Keratinocyte (primary cell): ENCODE measurements at regions not wholly inside any gene's neighbourhood (a gene's known extent, or its start where the extent isn't known, plus 50 kb on each side); places are given as distances from the start of the nearest gene placed in this dataset.

ENCODE experiments used
- DNase-seq: peaks from one replicate; pipeline ENCODE4 v3.0.0-alpha.2; 2011; ENCODE audit warnings: low read depth, missing footprints, low spot score
- FAIRE-seq: peaks from 2 replicates; lab custom pipeline; 2011; peaks lifted over from hg19 to GRCh38; lab: Jason Lieb, UNC
- H2AFZ ChIP-seq: 2 replicates; pipeline ENCODE4 v1.6.0; 2012; ENCODE audit warnings: low read length, control low read depth, inconsistent platforms; ENCODE audit not compliant: control insufficient read depth
- H3K27ac ChIP-seq: 2 replicates; pipeline ENCODE4 v1.5.1; 2011; ENCODE audit warnings: low read length; ENCODE audit not compliant: control insufficient read depth, insufficient read depth
- H3K27me3 ChIP-seq: 3 replicates; pipeline ENCODE4 v1.6.0; 2011; ENCODE audit warnings: low read length; ENCODE audit not compliant: control insufficient read depth, insufficient read depth; ENCODE audit errors: extremely low read depth
- H3K36me3 ChIP-seq, 2 experiments: 2 replicates in 1 of 2; 3 replicates in 1 of 2; pipeline ENCODE4 v1.5.1; 2011; ENCODE audit warnings: low read length in 2 of 2, mild to moderate bottlenecking in 1 of 2; ENCODE audit not compliant: control insufficient read depth in 2 of 2, insufficient read depth in 2 of 2; ENCODE audit errors: extremely low read depth in 1 of 2
- H3K4me1 ChIP-seq: 3 replicates; pipeline ENCODE4 v1.5.1; 2011; ENCODE audit warnings: low read length; ENCODE audit not compliant: control insufficient read depth, insufficient read depth; ENCODE audit errors: extremely low read depth
- H3K4me2 ChIP-seq: 3 replicates; pipeline ENCODE4 v1.6.0; 2011; ENCODE audit warnings: low read depth, low read length; ENCODE audit not compliant: control insufficient read depth, insufficient read depth; ENCODE audit errors: extremely low read depth
- H3K4me3 ChIP-seq, 3 experiments: fragments of 200-600 bp in 1 of 3; sonication (generic) in 1 of 3; 2 replicates in 2 of 3; 3 replicates in 1 of 3; pipeline ENCODE4 v1.5.1; 2011 to 2016; ENCODE audit warnings: low read length in 3 of 3, mild to moderate bottlenecking in 3 of 3, control low read depth in 2 of 3, inconsistent platforms in 1 of 3, low read depth in 1 of 3, mixed read lengths in 1 of 3, mixed run types in 1 of 3, moderate library complexity in 1 of 3; ENCODE audit not compliant: control insufficient read depth in 2 of 3, insufficient read depth in 2 of 3; ENCODE audit errors: extremely low read depth in 1 of 3
- H3K79me2 ChIP-seq: 2 replicates; pipeline ENCODE4 v1.6.0; 2012; ENCODE audit warnings: low read length; ENCODE audit not compliant: control insufficient read depth, insufficient read depth
- H3K9ac ChIP-seq: 3 replicates; pipeline ENCODE4 v1.6.0; 2011; ENCODE audit warnings: low read length; ENCODE audit not compliant: control insufficient read depth, insufficient read depth; ENCODE audit errors: extremely low read depth
- H3K9me1 ChIP-seq: 3 replicates; pipeline ENCODE4 v1.6.0; 2011; ENCODE audit warnings: low read length; ENCODE audit not compliant: control insufficient read depth, insufficient read depth; ENCODE audit errors: extremely low read depth
- H3K9me3 ChIP-seq: 2 replicates; pipeline ENCODE4 v1.5.1; 2012; ENCODE audit warnings: low read depth, low read length; ENCODE audit not compliant: control insufficient read depth
- H4K20me1 ChIP-seq: 3 replicates; pipeline ENCODE4 v1.6.0; 2011; ENCODE audit warnings: low read length; ENCODE audit not compliant: control insufficient read depth, insufficient read depth; ENCODE audit errors: extremely low read depth
- EZH2 ChIP-seq: IDR thresholded peaks from one replicate; pipeline ENCODE4 v1.6.1; 2012; ENCODE audit warnings: inconsistent platforms, mild to moderate bottlenecking, low read length, moderate library complexity
- dilution Hi-C: fragments of 300-500 bp; cut with MboI; formaldehyde crosslinking; loops from one replicate; pipeline ENCODE4 v1.7.0; 2020; ENCODE audit warnings: low sequenced_read_pairs; ENCODE audit not compliant: extremely low pct_ligation_motif_present
- TF ChIP-seq, protein P1 (sequence below), 3 experiments: IDR thresholded peaks in 1 of 3; conservative IDR thresholded peaks in 1 of 3; optimal IDR thresholded peaks in 1 of 3; 2 replicates in 2 of 3; 3 replicates in 1 of 3; pipeline versions ENCODE3 to v1.5.1; 2011; ENCODE audit warnings: low read length in 3 of 3, mild to moderate bottlenecking in 3 of 3, moderate library complexity in 2 of 3, control low read depth in 1 of 3, inconsistent platforms in 1 of 3; ENCODE audit not compliant: insufficient read depth in 2 of 3; ENCODE audit errors: extremely low read depth in 1 of 3

DNA sequence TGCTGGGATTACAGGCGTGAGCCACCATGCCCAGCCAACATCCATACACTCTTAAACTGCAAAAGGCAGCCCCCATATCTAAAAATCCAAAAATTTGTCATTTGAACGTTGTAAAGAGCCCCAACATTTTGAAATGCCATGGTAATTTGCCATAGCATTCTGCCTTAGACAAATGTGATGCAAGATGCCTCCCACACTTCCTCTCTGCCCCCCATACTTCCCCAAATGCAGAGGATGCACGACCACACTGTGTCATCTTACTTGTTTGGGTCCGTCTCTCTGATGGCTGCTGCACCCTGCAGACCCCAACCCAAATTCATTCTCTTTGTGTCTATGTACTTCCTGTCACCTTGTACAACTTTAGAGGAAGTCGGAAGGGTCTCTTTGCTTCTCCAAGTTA is 1125.6 kb upstream of the AUTS2 start:
- Histone ChIP-seq H3K27ac (no peak overlapping the region), H3K9me3 (no peaks in the 10 kb centered on the region), H3K27me3 (no peaks in the 10 kb centered on the region), H2AFZ (no peak overlapping the region), H3K36me3 (no peaks in the 10 kb centered on the region), H3K9ac (no peak overlapping the region), H3K79me2 (no peaks in the 10 kb centered on the region), H3K9me1 (no peaks in the 10 kb centered on the region), H3K4me2 (no peak overlapping the region), H3K4me3 (no peak overlapping the region), H3K4me1 (no peaks in the 10 kb centered on the region), H4K20me1 (no peaks in the 10 kb centered on the region)
- FAIRE-seq, result no peak
- dilution Hi-C loops, result no loop called here
- TF ChIP-seq, protein P1, sequence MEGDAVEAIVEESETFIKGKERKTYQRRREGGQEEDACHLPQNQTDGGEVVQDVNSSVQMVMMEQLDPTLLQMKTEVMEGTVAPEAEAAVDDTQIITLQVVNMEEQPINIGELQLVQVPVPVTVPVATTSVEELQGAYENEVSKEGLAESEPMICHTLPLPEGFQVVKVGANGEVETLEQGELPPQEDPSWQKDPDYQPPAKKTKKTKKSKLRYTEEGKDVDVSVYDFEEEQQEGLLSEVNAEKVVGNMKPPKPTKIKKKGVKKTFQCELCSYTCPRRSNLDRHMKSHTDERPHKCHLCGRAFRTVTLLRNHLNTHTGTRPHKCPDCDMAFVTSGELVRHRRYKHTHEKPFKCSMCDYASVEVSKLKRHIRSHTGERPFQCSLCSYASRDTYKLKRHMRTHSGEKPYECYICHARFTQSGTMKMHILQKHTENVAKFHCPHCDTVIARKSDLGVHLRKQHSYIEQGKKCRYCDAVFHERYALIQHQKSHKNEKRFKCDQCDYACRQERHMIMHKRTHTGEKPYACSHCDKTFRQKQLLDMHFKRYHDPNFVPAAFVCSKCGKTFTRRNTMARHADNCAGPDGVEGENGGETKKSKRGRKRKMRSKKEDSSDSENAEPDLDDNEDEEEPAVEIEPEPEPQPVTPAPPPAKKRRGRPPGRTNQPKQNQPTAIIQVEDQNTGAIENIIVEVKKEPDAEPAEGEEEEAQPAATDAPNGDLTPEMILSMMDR (optimal IDR thresholded peaks at IDR 0.05 in 1 of 3, IDR thresholded peaks at IDR 0.05 in 1 of 3, conservative IDR thresholded peaks at IDR 0.05 in 1 of 3; ENCODE audit: extremely low read depth in 1 of 3, insufficient read depth in 2 of 3, low read length in 3 of 3), result no peak
- no peak for TF ChIP-seq EZH2
- DNase-seq, result no peak

DNA sequence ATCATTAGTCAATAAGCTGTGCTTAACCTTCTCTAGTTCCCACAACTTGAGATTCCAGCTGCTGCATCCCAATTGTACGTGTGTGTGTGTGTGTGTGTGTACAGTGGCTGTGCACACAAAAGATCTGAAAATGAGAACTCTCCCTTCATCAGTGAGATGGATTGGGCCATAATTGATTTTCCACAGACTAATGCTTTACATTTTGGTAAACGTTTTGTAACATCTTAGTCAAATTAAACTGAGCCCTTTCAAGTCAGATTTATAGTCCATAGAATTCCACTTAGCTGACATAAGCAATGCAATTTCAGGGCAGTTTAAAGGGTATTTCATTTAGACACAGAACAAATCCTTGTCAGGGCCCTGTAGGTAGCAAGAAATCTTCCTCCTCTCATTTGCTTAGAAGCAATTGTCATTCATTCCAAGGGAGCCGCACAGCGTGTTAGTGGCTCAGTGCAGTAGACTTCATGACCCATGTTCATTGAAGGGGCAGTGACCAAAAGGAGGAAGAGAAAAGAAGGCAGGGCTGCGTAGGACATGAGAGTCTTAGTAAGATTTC is 1123.5 kb upstream of the AUTS2 start:
- Histone ChIP-seq H3K9me3 (no peaks in the 10 kb centered on the region), H3K9me1 (no peaks in the 10 kb centered on the region), H3K27me3 (no peaks in the 10 kb centered on the region), H3K36me3 (no peaks in the 10 kb centered on the region), H3K4me1 (no peaks in the 10 kb centered on the region), H3K79me2 (no peaks in the 10 kb centered on the region), H3K4me2 (no peak overlapping the region), H3K9ac (no peak overlapping the region), H3K27ac (no peak overlapping the region), H4K20me1 (no peaks in the 10 kb centered on the region), H3K4me3 (no peak overlapping the region), H2AFZ (no peak overlapping the region)
- TF ChIP-seq, protein P1 (optimal IDR thresholded peaks at IDR 0.05 in 1 of 3, IDR thresholded peaks at IDR 0.05 in 1 of 3, conservative IDR thresholded peaks at IDR 0.05 in 1 of 3; ENCODE audit: extremely low read depth in 1 of 3, insufficient read depth in 2 of 3, low read length in 3 of 3), result no peak
- TF ChIP-seq EZH2, result no peak
- FAIRE-seq (no peak), DNase-seq (no peak)
- dilution Hi-C loops, result no loop called here
